Cardiac fibroblast (primary cell): ENCODE measurements at regions not wholly inside any gene's neighbourhood (a gene's known extent, or its start where the extent isn't known, plus 50 kb on each side); places are given as distances from the start of the nearest gene placed in this dataset.
"Not testable (repeated sequence)": the region's sequence is repeated elsewhere in the genome, so short reads cannot be mapped to it uniquely, and the experiment has no call there.

Source experiments
- DNase-seq, 2 donors: peaks; one replicate each; pipeline versions ENCODE4 v3.0.0 to v3.0.0-alpha.2; 2010; ENCODE audit warnings: low read depth in 2 of 2
- H3K4me3 ChIP-seq, 2 donors: replicated peaks in 1 of 2; 1 replicate in 1 of 2; 2 replicates in 1 of 2; pipeline ENCODE4 v1.5.1; 2011; ENCODE audit warnings: low read depth in 2 of 2, low read length in 2 of 2, mild to moderate bottlenecking in 2 of 2, moderate library complexity in 1 of 2
- CTCF ChIP-seq: IDR thresholded peaks from one replicate; pipeline ENCODE4 v1.5.1; 2011; ENCODE audit warnings: low read depth, mild to moderate bottlenecking, low read length, inconsistent platforms

DNA sequence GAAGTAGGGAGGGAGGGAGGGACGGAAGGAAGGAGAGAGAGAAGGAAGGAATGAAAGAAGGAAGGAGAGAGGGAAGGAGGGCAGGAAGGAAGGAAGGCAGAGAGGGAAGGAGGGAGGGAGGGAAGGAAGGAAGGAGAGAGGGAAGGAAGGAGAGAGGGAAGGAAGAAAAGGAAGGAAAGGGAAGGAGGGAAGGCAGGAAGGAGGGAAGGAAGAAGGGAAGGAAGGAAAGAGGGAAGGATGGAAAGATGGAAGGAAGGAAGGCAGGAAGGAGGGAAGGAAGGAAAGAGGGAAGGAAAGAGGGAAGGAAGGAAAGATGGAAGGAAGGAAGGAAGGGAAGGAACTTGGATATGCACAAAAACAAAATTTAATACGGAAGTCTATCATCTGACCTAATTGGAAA, 844.5 kb upstream of the DEFB115 start:
- no peak for TF ChIP-seq CTCF
- no peak for DNase-seq
- no peak overlapping the region for H3K4me3 ChIP-seq

- H3K4me3 ChIP-seq, DNase-seq: not testable (repeated sequence)
Observed at GRCh38 chr20:30417387-30417786, 840.1 kb upstream of the DEFB115 start.

- not testable (repeated sequence) for H3K4me3 ChIP-seq, DNase-seq
Observed at GRCh38 chr20:30418378-30418777, 839.1 kb upstream of the DEFB115 start.

DNA sequence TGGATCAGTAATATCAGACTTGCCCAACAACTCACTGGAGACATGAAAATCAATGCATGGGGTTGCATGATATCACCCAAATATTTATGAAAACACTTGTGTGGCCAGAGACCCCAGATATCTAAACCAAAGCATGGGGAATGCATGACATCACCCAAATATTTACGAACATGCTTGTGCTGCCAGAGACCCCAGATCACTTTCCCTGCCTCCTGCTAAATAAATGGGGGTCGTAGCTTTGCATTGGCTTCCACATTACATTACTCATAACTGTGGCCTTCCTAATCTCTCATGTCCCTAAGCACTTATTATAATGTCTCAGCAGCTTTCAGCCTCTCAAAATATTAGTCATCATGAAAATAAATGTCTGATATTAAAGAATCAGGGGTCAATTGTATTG, 838.0 kb upstream of the DEFB115 start:
- TF ChIP-seq CTCF, result no peak
- DNase-seq, result no peak
- no peak overlapping the region for H3K4me3 ChIP-seq

GRCh38 chr20:30419871-30420420, 837.5 kb upstream of the DEFB115 start:
- not testable (repeated sequence) for H3K4me3 ChIP-seq, DNase-seq
